ENCODE measurements at regions not wholly inside any gene's neighbourhood (a gene's known extent, or its start where the extent isn't known, plus 50 kb on each side); places are given as distances from the start of the nearest gene placed in this dataset.
A peak's percentile ranks its signal among the peaks of the same experiment; 100 is the strongest.

- Histone ChIP-seq H2AK5ac (ENCODE audit: insufficient read length, low read length) (no peak overlapping the region), H4K8ac (replicated peaks; ENCODE audit: insufficient read length, low read depth, low read length) (no peak overlapping the region), H3K56ac (ENCODE audit: insufficient read length, low read depth, low read length) (no peak overlapping the region), H3K4me2 (ENCODE audit: insufficient read depth, insufficient read length, low read length) (no peak overlapping the region), H2BK15ac (ENCODE audit: low read depth, low read length) (no peak overlapping the region), H3K9me3 (ENCODE audit: control insufficient read depth, low read depth, low read length) (no peaks in the 10 kb centered on the region), H3K18ac (ENCODE audit: insufficient read length, low read depth, low read length) (no peak overlapping the region), H3K79me2 (ENCODE audit: insufficient read depth, low read length) (no peaks in the 10 kb centered on the region), H3K4ac (ENCODE audit: low read depth, low read length) (no peak overlapping the region), H2BK12ac (ENCODE audit: insufficient read length, low read depth, low read length) (no peak overlapping the region), H3K23ac (ENCODE audit: insufficient read length, low read depth, low read length) (no peak overlapping the region), H2BK120ac (ENCODE audit: low read depth, low read length, poor library complexity, severe bottlenecking) (no peak overlapping the region), H4K5ac (ENCODE audit: insufficient read length, low read depth, low read length) (no peak overlapping the region), H3K14ac (ENCODE audit: insufficient read depth, low read length) (no peak overlapping the region), H3K27me3 (ENCODE audit: insufficient read depth, low read length) (no peaks in the 10 kb centered on the region), H4K91ac (ENCODE audit: insufficient read length, low read depth, low read length) (no peak overlapping the region), H3K79me1 (ENCODE audit: insufficient read depth, low read depth, low read length, poor library complexity, severe bottlenecking) (no peaks in the 10 kb centered on the region), H3K23me2 (ENCODE audit: insufficient read length, low read depth, low read length, poor library complexity, severe bottlenecking) (no peaks in the 10 kb centered on the region), H3K27ac (ENCODE audit: insufficient read length, low read depth, low read length) (no peak overlapping the region), H3K4me1 (ENCODE audit: insufficient read depth, low read length) (no peaks in the 10 kb centered on the region), H3T11ph (ENCODE audit: low read length) (no peak overlapping the region), H2BK20ac (ENCODE audit: low read depth, low read length, poor library complexity, severe bottlenecking) (no peak overlapping the region), H3K9ac (ENCODE audit: extremely low read depth, insufficient read length, low read length) (no peak overlapping the region), H4K20me1 (ENCODE audit: control insufficient read depth, insufficient read depth, insufficient read length) (no peaks in the 10 kb centered on the region), H2AFZ (ENCODE audit: low read length) (no peak overlapping the region), H2BK5ac (ENCODE audit: insufficient read length, low read length) (no peak overlapping the region)
- Mint-ChIP-seq H3K27ac (peak overlapping the region in 1 of 3 experiments; percentile 30; a peak in 1 of 7 replicates), H3K27me3 (ENCODE audit: low read depth) (no peaks in the 10 kb centered on the region), H3K36me3 (ENCODE audit: insufficient read depth in 1 of 3, low read depth in 3 of 3) (no peaks in the 10 kb centered on the region), H3K4me1 (peaks cover 6 to 7% of the 10 kb centered on the region in 2 experiments), H3K9me3 (no peaks in the 10 kb centered on the region), H3K4me3 (no peak overlapping the region)
- no CpG with 5 or more reads among the region's 2 CpGs for WGBS (ENCODE audit: extremely low coverage, insufficient read length, low lambda C conversion rate)
- TF ChIP-seq CTCF (conservative IDR thresholded peaks at IDR 0.05) = no peak
- DNase-seq = no peak
These were observed 215.6 kb upstream of the ATP2B1 start for GRCh38 chr12:89924191-89924590.

Measured in H9 (cell line).